ENCODE measurements at regions not wholly inside any gene's neighbourhood (a gene's known extent, or its start where the extent isn't known, plus 50 kb on each side); places are given as distances from the start of the nearest gene placed in this dataset.

DNA sequence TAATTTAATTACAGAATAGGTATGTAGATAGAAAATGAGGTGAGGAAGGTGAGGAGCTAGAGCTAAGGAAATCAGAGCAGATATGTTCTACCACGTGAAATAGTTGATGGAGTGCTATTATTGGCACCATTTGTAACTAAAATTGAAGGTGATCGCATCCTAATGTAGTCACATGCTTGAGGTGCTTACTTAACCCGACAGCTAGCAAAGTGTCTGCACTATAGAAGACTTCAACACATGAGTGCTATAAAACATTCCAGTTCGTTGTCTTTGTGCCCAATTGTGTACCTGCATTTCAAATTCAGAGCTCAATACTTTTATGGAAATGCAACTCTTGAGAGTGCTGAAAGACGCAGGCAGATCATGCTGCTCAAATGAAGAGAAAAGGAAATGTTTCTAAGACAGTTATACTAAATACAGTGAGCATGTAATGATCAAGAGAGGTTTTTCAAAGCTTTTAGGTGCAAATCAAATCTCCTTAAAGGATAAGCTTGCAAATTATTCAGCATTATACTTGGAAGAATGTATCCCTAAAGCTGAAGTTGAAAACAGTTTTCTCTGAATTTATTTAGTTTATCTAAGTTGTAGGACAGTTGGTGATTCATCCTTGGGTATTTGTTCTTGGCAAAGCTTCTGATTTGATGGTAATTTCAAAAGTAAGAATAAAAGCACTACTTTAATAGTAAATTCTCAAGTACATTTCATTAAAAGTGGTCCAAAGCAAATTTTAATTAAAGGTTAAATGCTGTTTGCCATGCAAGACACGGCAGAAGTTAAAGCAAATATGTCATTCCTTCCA is 223.9 kb upstream of the EPHA5 start:
- no peak for DNase-seq (ENCODE audit: low spot score)

DNA sequence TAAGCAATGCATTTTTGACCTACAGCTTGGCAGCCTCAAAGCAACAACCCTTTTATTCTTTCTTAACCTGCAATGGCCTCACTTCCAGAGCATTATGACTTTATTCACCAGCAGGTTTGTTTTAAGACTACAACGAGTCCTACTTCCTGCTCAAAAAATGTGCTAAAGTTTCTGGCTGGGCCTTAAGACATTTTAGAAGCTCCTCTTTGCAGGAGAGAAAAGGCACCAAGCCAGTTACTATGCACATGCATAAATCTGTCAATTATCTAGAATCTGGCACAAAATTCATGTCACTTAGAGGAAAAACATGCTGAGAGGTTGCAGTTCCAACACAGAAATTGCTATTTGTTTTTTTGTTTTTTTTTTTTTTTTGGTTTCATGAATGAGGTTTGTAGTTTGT is 223.0 kb upstream of the EPHA5 start:
- DNase-seq (ENCODE audit: low spot score) = no peak

DNA sequence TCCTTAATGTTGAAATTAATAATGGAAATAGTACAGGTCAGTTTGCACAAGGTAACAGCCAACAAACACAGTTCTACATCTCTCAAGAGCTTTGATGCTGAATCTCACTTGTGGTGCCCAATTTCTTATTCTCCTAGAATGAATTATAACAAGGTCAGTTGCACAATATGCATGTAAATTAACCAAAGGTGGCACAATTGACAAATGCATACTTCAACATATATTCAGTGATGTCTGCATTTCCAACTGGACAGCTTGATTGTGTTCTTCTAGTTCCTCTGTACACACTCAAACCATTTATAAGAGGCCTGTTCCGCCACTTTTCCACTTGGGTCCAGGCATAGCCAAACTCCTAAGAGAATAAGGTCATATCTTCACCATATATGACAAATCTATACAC is 210.3 kb upstream of the EPHA5 start:
- DNase-seq (ENCODE audit: low spot score) = no peak

DNA sequence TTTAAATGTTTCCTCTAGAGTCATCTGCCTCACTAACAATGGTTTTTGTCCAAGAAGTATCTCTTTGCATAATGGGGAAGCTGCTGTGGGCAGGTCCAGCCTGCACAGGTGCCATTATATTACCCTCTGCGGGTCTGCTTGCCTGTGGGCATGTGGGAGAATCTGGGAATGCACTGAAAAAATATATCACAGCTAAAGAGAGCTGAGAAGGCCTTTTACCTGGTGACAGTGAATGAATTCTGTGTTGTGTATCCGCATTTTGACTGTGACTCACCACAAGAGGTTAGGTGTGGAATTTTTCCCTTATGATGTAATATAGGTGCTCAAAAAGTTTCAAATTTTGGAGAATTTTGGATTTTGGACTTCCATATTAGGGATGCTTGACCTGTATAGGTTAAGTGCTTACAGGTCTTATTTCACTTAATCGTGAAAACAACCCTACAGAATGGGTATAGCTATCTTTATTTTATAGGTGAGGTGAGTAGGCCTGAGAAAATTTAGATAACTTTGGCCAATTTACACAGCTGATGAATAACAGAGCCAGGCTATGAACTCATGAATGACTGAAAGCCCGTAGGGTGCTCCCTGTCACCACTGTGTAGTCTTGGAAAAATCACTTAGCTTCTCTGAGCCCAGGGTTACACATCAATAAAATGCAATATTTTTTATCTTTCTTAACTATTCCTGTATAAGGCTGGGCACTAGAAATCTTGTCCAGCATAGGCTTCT is 198.0 kb upstream of the EPHA5 start:
- DNase-seq (ENCODE audit: low spot score) = no peak

DNA sequence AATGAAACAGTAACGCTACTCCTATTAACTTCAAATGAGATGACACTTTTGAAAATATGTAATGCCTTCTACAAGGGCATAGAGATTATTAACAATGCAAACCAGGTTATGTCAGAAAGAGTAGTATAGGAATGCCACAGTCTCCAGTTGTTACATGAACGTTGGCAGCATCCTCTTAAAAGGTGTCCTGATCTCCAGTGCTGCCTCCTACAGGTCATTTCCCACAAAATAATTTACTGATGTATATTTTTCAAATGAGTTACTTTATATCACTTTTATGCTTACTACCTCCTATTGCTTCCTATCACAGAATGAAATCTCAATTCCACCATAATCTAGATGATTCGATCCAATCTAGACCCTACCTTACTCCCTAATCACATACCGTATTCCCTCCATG is 195.2 kb upstream of the EPHA5 start:
- no peak for DNase-seq (ENCODE audit: low spot score)

DNA sequence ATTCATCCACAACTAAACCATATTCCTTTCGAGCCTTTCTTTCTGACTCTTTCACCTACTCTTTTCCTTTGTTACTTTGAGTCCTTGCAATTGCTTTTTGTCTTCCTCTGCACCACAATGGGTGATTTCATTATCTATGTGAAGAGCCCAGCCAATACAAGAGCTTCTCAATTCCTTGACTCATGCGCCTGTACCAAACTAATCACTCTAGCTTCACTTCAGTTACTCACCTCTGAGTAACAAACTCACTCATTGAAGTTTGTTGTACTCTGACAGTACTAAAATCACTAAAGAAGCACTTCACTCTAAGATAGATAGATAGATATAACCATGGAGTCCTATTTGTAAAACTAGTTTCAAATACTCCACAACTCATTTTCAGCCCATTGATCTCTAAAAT is 191.7 kb upstream of the EPHA5 start:
- no peak for DNase-seq (ENCODE audit: low spot score)

DNA sequence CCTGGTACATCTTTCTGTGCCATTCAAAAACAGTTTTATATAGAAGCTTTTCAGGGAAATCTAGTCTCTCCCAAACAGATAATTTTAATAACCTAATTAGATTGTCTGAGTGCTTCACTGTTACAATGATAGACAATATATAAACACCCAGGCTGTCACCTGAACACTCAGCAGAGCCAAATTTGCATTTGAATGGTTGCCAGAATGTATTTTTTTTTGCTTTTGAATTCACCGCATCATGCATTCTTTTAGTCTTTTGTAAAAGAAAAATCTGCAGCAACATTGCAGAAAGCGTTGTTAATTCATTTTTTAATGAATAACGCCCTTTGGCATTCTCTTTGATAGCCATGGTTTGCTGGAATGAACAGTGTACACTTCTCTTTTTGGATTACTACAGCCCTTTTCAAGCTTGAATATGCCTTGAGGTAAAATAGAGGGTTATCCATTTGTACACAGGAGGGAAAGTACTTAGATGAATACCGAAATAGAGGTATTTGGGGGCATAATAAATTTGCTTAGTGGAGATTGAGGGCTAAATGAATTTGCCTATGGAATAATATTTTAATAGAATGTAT is 175.0 kb upstream of the EPHA5 start:
- no peak for DNase-seq (ENCODE audit: low spot score)

DNA sequence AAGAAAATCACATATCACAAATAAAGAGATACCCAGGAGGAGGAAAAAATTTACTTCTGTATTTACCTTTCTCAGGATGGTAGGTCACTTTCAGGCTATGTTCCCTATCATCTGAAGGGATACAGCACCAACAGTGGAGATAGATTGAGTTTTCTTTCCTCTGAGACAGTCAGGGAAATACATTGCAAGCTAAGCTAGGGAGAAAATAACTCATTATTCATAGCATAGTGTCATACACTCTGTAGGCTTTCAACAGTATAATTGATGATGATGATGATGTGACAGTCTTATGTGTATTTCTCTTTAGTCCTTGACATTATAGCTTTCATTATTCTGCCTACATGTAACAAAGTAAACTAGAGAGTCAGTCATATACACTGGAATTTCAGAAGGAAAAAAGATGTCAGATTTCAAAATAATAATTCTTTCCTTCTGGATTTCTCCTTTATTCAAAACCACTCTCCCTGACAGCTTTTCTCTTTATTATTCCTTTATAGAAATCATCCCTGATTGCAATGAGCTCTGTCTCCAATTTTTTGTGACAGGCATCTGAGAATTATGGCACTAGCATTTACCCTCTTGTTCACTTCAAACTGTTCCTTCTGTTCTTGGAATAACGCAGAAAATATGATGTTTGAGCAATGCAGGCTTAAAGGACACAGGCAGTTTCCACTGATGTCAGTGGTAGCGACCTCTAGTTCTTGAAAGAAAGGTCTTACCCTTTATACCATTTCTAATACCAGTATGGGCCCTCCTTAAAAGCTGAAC is 169.1 kb upstream of the EPHA5 start:
- no peak for DNase-seq (ENCODE audit: low spot score)

DNA sequence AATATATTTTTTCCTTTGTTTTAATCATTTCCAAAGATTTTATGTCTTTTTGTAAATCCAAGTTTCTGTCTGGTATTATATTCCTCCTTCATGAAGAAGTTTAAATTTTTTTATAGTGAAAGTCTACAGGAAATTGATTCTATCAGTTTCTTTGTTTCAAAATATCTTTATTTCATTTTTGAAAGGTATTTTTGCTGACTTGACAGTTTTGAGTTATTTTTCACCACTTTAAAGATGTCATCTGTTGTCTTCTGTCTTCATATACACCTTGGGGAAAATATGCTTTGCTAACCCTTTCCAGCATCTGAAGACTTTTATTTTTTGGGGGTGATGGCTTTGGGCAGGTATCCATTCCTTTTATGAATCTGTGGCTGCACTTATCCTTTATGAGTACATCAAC is 164.4 kb upstream of the EPHA5 start:
- no peak for DNase-seq (ENCODE audit: low spot score)

DNA sequence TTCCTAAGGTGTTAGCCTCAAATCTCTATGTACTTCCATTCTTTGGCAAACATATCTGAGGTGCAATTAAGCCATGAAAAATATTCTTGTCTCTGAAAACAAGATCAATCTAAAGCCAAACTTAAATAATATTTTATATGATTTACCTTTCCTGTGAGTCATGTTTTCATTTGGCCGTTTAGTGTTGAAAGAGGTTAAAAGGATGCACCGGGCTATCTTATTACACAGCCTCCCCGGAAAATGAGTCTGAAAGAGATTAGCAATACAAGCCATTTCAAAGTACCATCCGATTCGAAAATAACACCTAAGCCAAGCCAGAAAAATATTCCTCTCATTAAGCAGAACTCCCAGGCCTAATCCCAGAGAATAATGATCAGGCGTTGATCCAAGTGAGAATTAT is 161.5 kb upstream of the EPHA5 start:
- DNase-seq (ENCODE audit: low spot score) = no peak

DNA sequence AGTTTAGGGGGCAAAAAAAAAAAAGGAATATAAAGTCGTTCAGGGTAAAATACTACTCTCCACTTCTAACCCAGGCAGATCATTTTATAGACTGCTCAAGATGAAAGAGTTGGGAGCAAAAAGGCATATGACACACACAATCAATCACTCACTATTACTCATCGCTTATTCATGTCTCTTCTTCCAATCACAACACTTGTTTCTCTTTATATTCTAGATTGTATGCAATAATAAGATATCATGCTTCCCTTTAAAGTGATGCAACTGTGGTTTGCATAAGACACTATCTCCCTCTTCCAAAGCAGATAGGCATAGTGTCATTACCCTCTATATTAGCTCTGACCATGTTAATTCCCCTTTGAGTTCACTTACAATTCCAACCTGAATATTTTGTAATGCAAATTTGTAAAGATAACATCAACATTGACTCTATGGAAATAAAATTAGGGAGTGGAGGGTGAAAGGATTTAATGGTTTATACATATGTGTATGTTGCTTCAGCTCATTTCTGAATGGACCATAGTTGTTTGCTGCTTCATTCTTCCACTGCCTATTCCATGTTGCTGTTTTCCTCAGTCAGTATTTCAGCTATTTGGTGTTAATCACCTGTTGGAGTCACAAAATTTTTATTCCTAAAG is 154.9 kb upstream of the EPHA5 start:
- DNase-seq (ENCODE audit: low spot score) = no peak

DNA sequence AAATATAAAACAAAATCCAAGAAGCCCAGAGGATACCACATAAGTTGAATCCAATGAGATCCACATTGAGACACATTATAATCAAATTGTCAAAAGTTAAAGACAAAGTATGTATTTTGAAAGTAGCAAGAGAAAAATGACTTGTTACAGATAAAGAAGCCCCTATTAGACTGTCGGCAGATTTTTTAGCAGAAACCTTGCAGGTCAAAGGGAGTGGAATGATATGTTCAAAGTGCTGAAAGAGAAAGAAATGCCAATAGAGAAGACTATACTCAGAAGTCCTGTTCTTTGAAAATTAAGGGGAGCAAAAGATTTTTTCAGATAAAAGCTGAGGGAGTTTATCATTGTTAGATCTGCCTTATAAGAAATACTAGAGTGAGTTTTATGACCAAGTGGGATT is 148.9 kb upstream of the EPHA5 start:
- no peak for DNase-seq (ENCODE audit: low spot score)

DNA sequence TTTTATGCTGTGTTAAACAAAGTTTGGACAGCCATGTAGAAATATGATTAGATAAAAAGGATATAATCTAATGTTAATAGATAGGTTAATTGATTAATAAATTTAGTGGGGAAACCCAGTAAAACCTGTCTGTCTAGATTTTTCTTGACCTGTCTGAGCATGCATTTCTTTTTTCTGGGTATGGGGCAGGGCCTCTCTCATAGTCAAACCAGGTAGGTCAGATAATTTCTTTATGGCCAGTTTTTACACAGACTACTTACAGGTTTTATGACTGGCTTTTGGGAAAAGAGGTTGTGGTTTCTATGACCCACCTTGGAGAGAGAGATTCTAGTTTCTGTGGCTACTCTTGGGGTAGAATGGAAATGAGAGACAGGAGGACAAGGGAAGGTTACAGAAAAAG is 135.6 kb upstream of the EPHA5 start:
- no peak for DNase-seq (ENCODE audit: low spot score)

DNA sequence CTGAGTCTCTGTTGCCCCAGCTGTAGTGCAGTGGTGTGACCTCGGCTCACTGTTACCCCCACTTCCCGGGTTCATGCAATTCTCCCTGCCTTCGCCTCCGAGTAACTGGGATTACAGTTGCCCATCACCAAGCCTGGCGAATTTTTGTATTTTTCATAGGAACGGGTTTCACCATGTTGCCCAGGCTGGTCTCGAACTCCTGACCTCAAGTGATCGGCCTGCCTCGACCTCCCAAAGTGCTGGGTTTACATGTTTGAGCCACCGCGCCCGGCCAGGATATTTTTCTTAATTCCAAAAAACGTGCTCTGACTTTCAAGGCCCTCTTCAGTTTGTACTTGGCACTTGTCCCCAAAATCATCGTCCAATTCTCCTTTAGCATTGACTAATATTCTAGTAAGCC is 129.2 kb upstream of the EPHA5 start:
- DNase-seq (ENCODE audit: low spot score) = no peak

DNA sequence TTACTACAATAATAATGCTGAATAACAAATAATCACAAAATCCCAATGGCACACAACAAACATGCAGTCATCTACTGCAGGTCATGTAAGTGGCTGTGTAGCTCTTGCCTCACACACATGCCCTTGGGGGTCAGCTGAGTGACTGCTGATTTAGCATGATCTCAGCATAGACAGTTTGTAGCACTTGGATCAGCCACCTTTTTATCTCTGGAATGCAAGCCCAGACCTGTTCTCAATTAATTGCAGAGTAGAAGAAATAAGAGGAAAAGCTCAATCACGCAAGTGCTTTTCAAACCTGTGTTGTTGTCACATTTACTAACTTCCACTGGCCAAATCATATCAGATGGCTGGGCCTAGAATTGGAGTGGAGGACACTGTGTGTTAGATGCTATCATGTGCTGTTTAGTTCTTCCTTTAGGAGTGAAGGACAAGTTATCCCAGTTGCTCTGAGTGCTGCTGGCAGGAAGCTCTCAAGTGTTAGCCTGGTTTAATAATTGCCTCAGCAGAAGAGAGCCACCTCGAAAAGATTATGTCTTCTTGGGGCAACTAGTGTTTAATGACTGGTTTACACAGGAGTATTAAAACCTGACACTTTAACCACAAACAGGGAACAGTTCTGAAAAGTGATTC is 128.3 kb upstream of the EPHA5 start:
- DNase-seq (ENCODE audit: low spot score) = no peak

DNA sequence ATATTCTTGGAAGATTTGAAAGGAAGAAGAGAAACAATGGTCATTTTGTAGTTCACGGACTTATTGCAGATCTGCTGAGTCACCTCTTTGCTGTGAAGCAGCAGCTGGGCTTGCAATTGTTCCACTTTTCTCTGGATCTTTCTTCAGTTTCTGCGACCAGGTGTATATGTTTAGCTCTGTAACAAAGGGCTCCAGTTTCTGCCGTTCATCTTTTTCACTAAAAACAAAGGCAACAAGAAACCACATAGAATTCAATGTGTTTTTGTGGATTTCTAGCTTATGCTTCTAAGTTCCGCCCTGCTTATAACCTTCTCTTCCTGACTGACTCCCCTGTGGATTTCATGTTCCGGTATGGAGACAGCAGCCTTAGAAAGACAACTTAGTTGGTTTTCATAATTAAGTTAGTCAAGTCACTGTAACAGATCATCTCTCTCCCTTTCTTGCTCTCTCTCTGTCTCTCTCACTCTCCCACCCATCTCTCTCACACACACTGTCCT is 121.6 kb upstream of the EPHA5 start:
- DNase-seq (ENCODE audit: low spot score) = no peak

DNA sequence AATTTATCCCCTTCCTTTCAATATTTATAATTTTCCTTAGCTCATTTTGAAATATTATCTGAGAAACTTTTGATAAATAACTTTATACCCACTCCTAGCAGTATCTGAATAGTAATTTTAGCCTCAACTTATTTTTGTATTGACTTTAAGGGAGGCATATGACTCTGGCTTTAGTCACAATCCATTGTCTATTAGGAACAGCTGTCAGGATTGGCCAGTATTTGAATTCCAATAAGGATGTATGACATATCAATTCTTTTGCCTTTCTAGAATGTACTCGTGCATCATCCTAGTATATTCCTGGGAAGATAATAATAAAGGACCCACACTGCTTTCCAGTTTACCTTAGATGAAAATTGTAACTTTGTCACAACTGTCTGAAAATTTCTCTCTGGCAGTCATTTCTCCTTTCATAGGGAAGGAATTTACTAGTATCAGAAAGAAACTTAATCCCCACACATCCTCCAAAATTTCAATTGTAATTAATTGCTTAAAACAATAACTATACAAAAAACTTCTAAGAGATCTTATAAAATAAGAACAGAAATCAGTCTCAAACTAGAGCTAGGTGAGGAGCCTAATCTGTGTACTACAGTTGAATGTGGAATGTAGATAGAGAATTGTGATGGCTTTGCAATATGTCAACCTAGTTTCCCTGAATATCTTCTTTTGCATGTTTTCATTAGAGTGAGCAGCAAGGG is 121.0 kb upstream of the EPHA5 start:
- DNase-seq (ENCODE audit: low spot score) = no peak

DNA sequence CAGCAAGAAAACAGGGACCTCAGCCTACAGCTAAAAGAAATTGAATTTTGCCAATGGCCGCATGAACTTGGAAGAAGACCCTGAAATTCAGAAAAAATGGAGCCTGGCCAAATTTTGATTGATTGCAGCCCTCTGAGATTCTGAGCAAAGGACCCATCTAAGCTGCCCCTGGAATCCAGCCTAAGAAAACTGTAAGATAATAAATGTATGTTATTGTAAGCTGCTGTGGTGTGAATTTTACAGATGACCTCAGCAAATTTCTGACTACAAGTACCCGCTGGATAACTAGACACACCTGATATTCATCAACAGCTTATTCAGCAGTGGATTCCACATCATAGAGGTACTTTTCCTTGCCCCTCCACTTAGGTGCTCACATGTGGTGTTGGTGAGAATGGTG is 119.5 kb upstream of the EPHA5 start:
- no peak for DNase-seq (ENCODE audit: low spot score)

DNA sequence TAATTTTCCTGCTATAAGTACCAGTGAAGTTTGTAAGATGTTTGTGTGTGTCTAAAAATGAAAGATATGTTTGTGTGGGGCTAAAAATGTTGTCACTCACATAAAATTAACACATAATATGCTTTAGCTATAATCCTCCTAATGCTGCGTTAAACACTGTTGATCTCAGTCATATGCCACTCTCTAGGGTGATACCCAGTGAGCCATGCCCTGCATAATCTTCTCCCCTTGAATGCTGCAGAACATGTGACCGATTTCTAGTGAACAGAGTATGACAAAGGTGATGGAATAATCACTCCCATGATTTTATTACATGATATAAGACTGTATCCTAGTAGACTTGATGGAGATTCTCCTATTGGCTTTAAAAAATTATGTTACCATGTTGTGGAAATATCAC is 119.1 kb upstream of the EPHA5 start:
- DNase-seq (ENCODE audit: low spot score) = no peak

DNA sequence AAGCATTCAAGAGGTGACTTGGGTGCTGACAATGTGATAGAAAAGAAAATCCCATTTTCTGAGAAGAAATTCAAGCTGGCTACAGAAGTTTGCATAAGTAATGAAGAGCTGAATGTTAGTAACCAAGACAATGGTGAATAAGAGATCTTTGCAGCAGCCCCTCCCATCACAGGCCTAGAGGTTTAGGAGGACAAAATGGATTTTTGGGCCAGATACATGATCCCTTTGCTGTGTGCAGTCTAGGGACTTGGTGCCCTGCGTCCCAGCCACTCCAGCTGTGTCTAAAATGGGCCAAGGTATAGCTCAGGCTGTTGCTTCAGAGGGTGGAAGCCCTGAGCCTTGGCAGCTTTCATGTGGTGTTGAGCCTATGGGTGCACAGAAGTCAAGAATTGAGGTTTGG is 107.0 kb upstream of the EPHA5 start:
- no peak for DNase-seq (ENCODE audit: low spot score)

DNA sequence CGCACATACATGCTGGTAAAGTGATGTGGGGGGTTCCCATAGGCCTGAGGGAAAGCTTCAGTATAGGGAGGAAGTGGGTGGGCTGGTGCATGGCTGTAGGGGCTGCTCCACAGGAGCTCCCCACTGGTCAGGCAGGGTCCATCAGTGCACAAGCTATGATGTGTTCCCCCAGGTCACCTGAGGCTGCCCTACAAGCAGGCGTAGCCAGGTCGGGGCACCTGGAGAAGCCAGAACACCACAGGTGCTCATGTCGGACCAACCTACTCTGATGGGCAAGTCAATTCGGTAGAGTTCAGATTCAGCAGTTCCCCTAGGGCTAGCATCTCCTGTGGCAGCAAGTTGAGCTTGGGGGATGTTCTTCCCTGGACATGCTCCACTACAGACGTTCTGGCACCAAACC is 103.3 kb upstream of the EPHA5 start:
- no peak for DNase-seq (ENCODE audit: low spot score)

All from germinal center (tissue), 1 donor.